ENCODE measurements at regions not wholly inside any gene's neighbourhood (a gene's known extent, or its start where the extent isn't known, plus 50 kb on each side); places are given as distances from the start of the nearest gene placed in this dataset.

GRCh38 chr7:121561717-121562116 lies 165.6 kb upstream of the FAM3C start:
- Histone ChIP-seq H3K9me2 (replicated peaks; ENCODE audit: low read depth, low read length) (0 out of 2 replicates have a peak, but pooled peaks cover 3% of the 10 kb centered on the region), H3K4me1 (ENCODE audit: insufficient read depth, low read length, poor library complexity, severe bottlenecking) (no peaks in the 10 kb centered on the region)
- TF ChIP-seq CTCF (conservative IDR thresholded peaks at IDR 0.05; ENCODE audit: low read length) (no peak), EZH2phosphoT487 (IDR thresholded peaks at IDR 0.05; ENCODE audit: borderline replicate concordance) (no peak)

GRCh38 chr7:121560267-121560990 lies 164.3 kb upstream of the FAM3C start:
- no peak overlapping the region for H2AFZ ChIP-seq (ENCODE audit: low read length)
- TF ChIP-seq EZH2phosphoT487 (IDR thresholded peaks at IDR 0.05; ENCODE audit: borderline replicate concordance) (no peak), CTCF (conservative IDR thresholded peaks at IDR 0.05; ENCODE audit: low read length) (no peak)
- H3K4me2 ChIP-seq (ENCODE audit: low read depth, low read length, poor library complexity, severe bottlenecking) = no peak overlapping the region
- H3K36me3 ChIP-seq (ENCODE audit: insufficient read depth, low read length) = no peaks in the 10 kb centered on the region
- H3F3A ChIP-seq (ENCODE audit: low read depth) = no peaks in the 10 kb centered on the region
- 0 out of 2 replicates have a peak, but pooled peaks cover 3% of the 10 kb centered on the region for H3K9me2 ChIP-seq (replicated peaks; ENCODE audit: low read depth, low read length)
- no peak overlapping the region for H3K9ac ChIP-seq (ENCODE audit: low read depth, low read length, poor library complexity, severe bottlenecking)
- no peaks in the 10 kb centered on the region for H3K27me3 ChIP-seq (ENCODE audit: insufficient read depth, low read length, poor library complexity, severe bottlenecking)
- no peaks in the 10 kb centered on the region for H3K9me3 ChIP-seq (ENCODE audit: insufficient read depth, low read depth, low read length)
- no peak overlapping the region for H3K4me3 ChIP-seq (ENCODE audit: low read length, poor library complexity, severe bottlenecking)
- H3K79me2 ChIP-seq (ENCODE audit: insufficient read depth, low read length) = no peaks in the 10 kb centered on the region
- no peaks in the 10 kb centered on the region for H4K20me1 ChIP-seq (ENCODE audit: insufficient read depth, low read length, poor library complexity, severe bottlenecking)
- no peaks in the 10 kb centered on the region for H3K4me1 ChIP-seq (ENCODE audit: insufficient read depth, low read length, poor library complexity, severe bottlenecking)

More at GRCh38 chr7:121561717-121562116, 165.6 kb upstream of the FAM3C start:
- Histone ChIP-seq H3K9ac (ENCODE audit: low read depth, low read length, poor library complexity, severe bottlenecking) (no peak overlapping the region), H2AFZ (ENCODE audit: low read length) (no peak overlapping the region), H3K27me3 (ENCODE audit: insufficient read depth, low read length, poor library complexity, severe bottlenecking) (no peaks in the 10 kb centered on the region), H4K20me1 (ENCODE audit: insufficient read depth, low read length, poor library complexity, severe bottlenecking) (no peaks in the 10 kb centered on the region), H3F3A (ENCODE audit: low read depth) (no peaks in the 10 kb centered on the region), H3K9me3 (ENCODE audit: insufficient read depth, low read depth, low read length) (no peaks in the 10 kb centered on the region), H3K4me2 (ENCODE audit: low read depth, low read length, poor library complexity, severe bottlenecking) (no peak overlapping the region), H3K79me2 (ENCODE audit: insufficient read depth, low read length) (no peaks in the 10 kb centered on the region), H3K4me3 (ENCODE audit: low read length, poor library complexity, severe bottlenecking) (no peak overlapping the region), H3K36me3 (ENCODE audit: insufficient read depth, low read length) (no peaks in the 10 kb centered on the region)

- Histone ChIP-seq H3K36me3 (ENCODE audit: insufficient read depth, low read length) (no peaks in the 10 kb centered on the region), H3K4me2 (ENCODE audit: low read depth, low read length, poor library complexity, severe bottlenecking) (no peak overlapping the region), H3K9me2 (replicated peaks; ENCODE audit: low read depth, low read length) (0 out of 2 replicates have a peak, but pooled peaks cover 3% of the 10 kb centered on the region), H3F3A (ENCODE audit: low read depth) (no peaks in the 10 kb centered on the region), H2AFZ (ENCODE audit: low read length) (no peak overlapping the region), H3K79me2 (ENCODE audit: insufficient read depth, low read length) (no peaks in the 10 kb centered on the region), H3K4me1 (ENCODE audit: insufficient read depth, low read length, poor library complexity, severe bottlenecking) (no peaks in the 10 kb centered on the region), H3K27me3 (ENCODE audit: insufficient read depth, low read length, poor library complexity, severe bottlenecking) (no peaks in the 10 kb centered on the region), H3K4me3 (ENCODE audit: low read length, poor library complexity, severe bottlenecking) (no peak overlapping the region), H4K20me1 (ENCODE audit: insufficient read depth, low read length, poor library complexity, severe bottlenecking) (no peaks in the 10 kb centered on the region), H3K9me3 (ENCODE audit: insufficient read depth, low read depth, low read length) (no peaks in the 10 kb centered on the region), H3K9ac (ENCODE audit: low read depth, low read length, poor library complexity, severe bottlenecking) (no peak overlapping the region)
- TF ChIP-seq CTCF (conservative IDR thresholded peaks at IDR 0.05; ENCODE audit: low read length) (no peak), EZH2phosphoT487 (IDR thresholded peaks at IDR 0.05; ENCODE audit: borderline replicate concordance) (no peak)
Observed at GRCh38 chr7:121558288-121558687, 162.2 kb upstream of the FAM3C start.

All from Loucy (cell line).